NCI-H1436 (cell line): ENCODE measurements at regions not wholly inside any gene's neighbourhood (a gene's known extent, or its start where the extent isn't known, plus 50 kb on each side); places are given as distances from the start of the nearest gene placed in this dataset.

Experiments
- DNase-seq: peaks from one replicate; lab custom pipeline; 2025; lab: John Stamatoyannopoulos, UW

GRCh38 chr2:116319935-116320334, 1494.6 kb upstream of the DDX18 start:
- no peak for DNase-seq

DNA sequence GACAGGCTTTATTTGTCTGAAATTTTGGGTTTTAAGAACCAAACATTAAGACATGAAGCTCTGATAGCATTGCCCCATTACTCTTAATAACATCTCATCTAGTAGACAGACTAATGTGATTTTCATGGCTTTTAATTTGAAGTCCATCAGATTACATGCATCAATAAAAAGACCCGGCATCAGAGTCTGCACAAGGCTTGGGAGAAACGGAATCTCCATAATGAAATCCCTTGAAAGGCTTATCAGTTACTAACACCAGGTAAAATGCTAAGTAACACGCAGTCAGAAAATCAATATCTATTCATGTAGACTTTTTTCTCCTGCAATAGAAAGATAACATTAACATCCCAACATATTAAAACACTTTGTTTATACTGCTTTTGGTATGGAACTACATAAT, 1485.2 kb upstream of the DDX18 start:
- no peak for DNase-seq

DNA sequence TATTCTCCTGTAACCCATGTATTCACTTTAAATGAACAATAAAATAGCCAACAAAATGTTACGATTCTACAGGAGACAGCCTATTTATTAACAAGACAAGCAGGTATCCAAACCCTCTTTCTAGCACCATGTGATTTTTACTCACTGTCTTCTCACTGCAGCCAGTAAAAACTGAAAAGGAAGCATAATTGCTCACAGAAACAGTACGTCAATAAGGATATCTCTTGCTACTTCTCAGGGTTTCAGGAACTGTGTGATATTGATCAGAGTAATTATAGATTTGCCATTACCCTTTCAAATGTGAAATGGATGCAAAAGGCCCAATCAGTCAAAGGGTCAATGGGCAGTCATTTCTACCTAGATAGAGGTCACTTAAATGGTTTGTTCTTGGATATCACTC, 1473.8 kb upstream of the DDX18 start:
- DNase-seq, result no peak

DNA sequence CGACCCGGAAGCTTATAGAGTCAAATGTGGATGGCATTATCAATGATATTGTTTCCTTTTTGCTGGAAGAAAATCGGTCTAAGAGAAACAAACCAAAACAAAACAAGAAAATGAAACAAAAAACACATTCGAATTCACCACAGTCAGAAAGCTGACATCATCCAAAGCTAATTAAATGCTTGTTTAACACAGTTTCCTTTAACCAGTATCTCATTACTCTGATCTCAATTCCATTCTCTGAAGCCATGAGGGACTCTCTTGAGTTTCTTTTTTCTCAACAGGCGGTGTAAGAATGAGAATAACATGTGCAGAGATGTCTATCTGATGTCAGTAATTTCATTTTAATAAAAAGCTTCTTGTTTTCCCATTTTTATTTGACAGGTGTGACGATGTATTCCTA, 1448.3 kb upstream of the DDX18 start:
- DNase-seq, result no peak

- no peak for DNase-seq
Observed at GRCh38 chr2:116378786-116379185, 1435.7 kb upstream of the DDX18 start.

GRCh38 chr2:116411211-116411610, 1403.3 kb upstream of the DDX18 start:
- DNase-seq, result no peak

- DNase-seq, result no peak
Observed at GRCh38 chr2:116413659-116414058, 1400.8 kb upstream of the DDX18 start.

GRCh38 chr2:116416731-116417377, 1397.6 kb upstream of the DDX18 start:
- DNase-seq, result no peak

GRCh38 chr2:116435648-116436047, 1378.8 kb upstream of the DDX18 start:
- DNase-seq, result no peak

DNA sequence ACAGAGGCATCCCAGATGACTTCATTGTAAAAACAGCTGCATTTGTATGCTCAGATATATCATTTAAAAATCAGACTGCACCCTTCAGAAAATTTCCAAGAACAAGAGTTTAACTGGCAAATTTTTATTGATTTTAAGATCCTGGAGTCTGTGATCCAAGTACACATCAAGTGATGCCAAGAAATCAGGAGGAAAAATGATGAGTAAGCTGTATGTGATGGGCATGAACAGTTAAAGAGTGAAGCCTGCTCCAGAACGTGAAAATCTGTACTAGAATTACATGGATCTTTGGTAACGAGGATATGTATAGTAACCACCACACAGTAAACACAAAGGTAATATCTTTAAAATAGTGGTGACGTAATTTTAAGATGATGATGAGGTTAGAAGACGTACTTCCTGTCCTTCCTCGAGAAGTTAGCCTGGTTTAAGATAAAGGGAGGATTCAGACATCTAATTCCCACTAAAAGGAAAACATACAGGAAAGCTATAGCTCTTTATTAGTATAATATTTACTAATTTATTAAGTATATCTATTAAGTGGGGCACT, 1374.3 kb upstream of the DDX18 start:
- DNase-seq, result no peak

DNA sequence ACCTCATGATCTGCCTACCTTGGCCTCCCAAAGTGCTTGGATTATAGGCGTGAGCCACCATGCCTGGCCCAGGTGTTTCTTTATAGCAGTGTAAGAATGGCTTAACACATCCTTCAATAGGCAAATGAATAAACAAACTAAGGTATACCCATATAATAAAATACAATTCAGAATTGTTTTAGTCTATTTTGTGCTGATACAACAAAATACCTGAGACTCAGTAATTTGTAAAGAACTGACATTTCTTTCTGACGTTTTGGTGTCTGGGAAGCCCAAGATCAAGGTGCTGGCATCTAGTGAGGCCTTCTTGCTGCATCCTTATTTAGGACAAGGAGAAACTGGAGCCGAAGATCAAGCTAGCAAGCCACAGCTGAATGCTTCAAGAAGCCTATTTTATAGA, 1372.1 kb upstream of the DDX18 start:
- DNase-seq, result no peak

- no peak for DNase-seq
Observed at GRCh38 chr2:116444256-116444872, 1370.1 kb upstream of the DDX18 start.

- DNase-seq, result no peak
Observed at GRCh38 chr2:116450990-116451389, 1363.5 kb upstream of the DDX18 start.

DNA sequence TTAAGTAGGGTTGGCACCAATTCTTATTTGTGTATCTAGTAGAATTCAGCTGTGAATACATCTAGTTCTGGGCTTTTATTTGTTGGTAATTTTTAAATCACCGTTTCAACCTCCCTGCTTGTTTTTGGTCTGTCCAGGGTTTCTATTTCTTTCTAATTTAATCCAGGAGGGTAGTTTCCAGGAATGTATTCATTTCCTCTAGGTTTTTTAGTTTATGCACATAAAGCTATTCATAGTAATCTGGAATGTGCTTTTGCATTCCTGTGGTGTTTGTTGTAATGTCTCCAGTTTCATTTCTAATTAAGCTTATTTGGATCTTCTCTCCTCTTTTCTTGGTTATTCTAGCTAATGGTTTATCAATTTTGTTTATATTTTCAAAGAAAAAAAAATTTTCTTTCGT, 1361.8 kb upstream of the DDX18 start:
- no peak for DNase-seq

GRCh38 chr2:116456429-116456828, 1358.1 kb upstream of the DDX18 start:
- no peak for DNase-seq

DNA sequence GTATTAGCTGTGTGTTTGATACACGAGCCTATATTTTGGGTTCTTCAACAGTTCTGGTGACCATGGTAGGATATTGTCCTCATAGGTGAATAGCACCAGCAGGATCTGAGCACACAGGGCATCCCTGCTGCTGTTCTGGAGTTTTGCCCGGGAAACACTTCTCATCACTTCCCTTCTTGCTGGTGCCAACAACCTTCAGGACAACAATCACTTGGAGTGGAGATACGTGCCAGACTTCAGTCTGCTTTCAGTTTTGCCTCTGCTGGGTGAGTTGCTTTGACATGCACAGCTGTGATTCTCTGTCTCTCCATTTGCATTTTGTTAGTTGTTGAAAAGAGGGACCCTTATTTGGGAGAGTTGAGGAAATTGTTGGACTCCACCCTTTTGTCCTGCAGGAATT, 1347.2 kb upstream of the DDX18 start:
- no peak for DNase-seq

DNA sequence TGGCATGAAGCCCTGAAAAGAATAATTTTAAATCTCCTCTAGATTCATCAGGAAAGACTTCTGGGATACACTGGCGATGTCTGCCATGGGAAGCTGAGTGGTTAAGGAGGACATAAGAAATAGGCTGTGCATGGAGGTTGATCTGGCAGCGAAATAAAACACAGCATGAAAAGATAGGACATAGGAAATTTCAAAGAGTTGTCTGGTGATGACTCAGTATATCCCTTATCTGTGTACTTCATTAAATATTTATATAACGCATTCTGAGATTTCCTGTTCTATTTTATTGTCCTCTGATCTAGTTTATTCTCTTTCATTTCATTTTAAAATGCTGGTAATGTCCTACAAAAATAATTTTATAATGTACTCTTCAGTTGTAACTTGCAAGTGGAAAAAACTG, 1337.3 kb upstream of the DDX18 start:
- DNase-seq, result no peak

DNA sequence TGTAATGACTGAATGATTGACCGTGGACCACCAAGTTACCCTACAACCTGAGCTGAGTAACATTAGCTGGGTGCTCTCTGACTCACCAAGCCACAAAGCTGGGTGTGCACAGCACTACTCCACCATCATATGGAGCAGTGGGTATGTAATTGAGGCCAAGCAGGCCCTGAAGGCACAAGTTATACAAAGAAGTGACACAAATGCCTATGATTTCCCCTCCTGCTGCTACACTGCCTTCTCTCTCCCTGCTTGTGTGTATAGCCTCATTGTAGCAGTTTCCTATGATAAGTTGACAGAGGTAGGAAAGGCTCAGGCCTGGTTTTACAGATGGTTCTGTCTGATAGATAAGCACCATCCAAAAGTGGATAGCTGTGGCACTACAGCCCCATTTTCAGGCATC, 1327.2 kb upstream of the DDX18 start:
- no peak for DNase-seq

GRCh38 chr2:116489292-116489691, 1325.2 kb upstream of the DDX18 start:
- no peak for DNase-seq

DNA sequence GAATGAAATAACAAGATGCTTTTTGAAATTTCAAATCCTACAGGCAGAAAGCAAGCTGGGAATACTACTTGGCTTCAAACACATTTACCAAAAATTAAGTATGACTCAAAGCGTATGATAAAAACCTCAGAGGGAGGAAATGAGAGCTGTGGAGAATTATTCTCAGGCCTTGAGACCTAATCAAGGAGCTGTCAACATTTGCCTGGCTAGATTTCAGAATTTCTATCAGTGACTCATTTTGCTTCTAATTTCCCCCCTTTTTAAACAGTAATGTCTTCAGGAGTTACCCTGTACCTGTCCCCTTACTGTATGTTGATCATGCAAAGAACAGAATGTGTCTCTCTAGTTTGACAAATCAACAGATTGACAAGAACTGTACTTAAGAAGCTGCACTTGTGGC, 1324.5 kb upstream of the DDX18 start:
- no peak for DNase-seq

GRCh38 chr2:116490511-116491145, 1323.9 kb upstream of the DDX18 start:
- no peak for DNase-seq

DNA sequence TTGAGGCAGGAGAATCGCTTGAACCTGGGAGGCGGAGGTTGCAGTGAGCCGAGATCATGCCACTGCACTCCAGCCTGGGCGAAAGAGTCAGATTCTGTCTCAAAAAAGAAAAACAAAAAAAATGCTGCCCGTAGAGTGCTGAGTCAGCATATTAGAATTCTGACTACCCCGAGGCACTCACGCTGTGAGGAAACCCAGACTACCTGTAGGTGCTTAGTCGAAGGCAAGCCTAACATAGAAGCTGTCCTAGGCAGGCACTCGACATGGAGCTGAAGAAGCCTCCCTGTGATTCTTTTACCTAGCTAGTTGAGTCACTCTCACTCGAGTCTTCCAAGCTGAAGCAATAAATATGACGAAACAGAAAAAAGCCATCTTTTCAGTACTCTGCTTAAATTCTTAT, 1323.2 kb upstream of the DDX18 start:
- no peak for DNase-seq

DNA sequence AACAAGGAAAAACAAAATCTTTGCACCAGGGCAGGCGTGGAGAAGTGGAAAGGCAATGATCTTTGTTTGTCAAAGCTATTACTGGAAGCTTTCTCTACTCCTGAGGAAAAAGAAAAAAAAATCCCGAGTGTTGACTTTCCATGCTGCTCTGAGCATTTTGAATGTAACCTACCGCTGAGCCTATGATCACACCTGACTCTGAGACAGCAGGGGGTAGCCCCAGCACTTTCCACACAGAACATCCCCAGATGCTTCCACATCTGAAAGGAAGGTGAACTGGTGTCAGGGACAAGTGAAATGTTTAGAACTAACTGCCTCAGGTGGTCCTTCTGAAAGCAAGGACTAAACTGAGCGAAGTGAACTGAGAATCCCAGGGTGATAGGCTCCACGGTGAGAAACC, 1315.1 kb upstream of the DDX18 start:
- DNase-seq, result no peak
